GM23338 (cell line): ENCODE measurements at regions not wholly inside any gene's neighbourhood (a gene's known extent, or its start where the extent isn't known, plus 50 kb on each side); places are given as distances from the start of the nearest gene placed in this dataset.

ENCODE experiments used
- CREB1 ChIP-seq: fragments of 250-450 bp; sonication (Bioruptor Pico); IDR thresholded peaks from 2 replicates; pipeline ENCODE4 v1.5.0; 2020; ENCODE audit warnings: low read depth, mild to moderate bottlenecking, moderate library complexity
- EZH2 ChIP-seq: fragments of 200-600 bp; sonication (generic); IDR thresholded peaks from one replicate; pipeline ENCODE4 v1.8.0; 2017; ENCODE audit warnings: antibody characterized with exemption, mild to moderate bottlenecking, low read depth; ENCODE audit not compliant: unreplicated experiment
- JUNB ChIP-seq: IDR thresholded peaks from one replicate; pipeline ENCODE4 v1.6.1; 2016; ENCODE audit warnings: antibody characterized with exemption; ENCODE audit not compliant: unreplicated experiment
- POLR2AphosphoS5 ChIP-seq: IDR thresholded peaks from 2 replicates; pipeline ENCODE4 v1.6.1; 2016; ENCODE audit warnings: antibody characterized with exemption, low read depth
- TF ChIP-seq, protein P1 (sequence below), 2 experiments: fragments of 200-600 bp in 1 of 2; sonication (generic) in 1 of 2; conservative IDR thresholded peaks; 2 replicates each; pipeline versions ENCODE4 v1.5.1 to v1.6.1; 2016 to 2017; ENCODE audit warnings: antibody characterized with exemption in 2 of 2, low read depth in 2 of 2, mild to moderate bottlenecking in 2 of 2, moderate library complexity in 1 of 2
- TF ChIP-seq, protein P2 (sequence below): IDR thresholded peaks from one replicate; pipeline ENCODE4 v1.6.1; 2018; ENCODE audit warnings: antibody characterized with exemption; ENCODE audit not compliant: unreplicated experiment

DNA sequence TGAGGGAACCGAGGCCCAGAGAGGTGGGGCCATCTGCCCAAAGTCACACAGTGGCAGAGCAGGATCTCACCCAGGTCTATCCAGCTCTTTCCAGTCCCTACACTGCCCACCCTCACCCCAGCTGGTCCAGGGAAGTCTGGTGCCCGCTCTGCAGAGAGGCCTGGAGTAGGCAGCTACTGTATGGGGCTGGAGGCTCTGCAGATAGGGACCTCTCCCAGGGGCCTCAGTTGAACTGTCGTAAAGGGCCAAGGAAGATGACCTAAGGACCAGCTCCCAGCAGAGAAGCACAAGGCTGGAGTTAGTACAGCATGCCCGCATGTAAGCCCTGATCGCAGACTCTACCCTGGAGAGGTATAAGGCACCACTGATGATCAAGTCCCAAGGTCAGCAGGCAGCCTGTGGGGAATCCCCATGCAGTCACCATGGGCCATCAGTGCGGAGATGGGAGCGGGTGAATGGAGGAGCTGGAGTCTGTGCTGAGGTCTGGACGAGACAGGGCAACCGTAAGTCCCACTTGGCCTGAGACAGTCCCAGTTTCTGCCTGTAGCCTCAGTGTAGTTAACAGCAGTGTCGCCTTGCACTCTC, 320.2 kb downstream of the MATN1 start:
- TF ChIP-seq, protein P1, sequence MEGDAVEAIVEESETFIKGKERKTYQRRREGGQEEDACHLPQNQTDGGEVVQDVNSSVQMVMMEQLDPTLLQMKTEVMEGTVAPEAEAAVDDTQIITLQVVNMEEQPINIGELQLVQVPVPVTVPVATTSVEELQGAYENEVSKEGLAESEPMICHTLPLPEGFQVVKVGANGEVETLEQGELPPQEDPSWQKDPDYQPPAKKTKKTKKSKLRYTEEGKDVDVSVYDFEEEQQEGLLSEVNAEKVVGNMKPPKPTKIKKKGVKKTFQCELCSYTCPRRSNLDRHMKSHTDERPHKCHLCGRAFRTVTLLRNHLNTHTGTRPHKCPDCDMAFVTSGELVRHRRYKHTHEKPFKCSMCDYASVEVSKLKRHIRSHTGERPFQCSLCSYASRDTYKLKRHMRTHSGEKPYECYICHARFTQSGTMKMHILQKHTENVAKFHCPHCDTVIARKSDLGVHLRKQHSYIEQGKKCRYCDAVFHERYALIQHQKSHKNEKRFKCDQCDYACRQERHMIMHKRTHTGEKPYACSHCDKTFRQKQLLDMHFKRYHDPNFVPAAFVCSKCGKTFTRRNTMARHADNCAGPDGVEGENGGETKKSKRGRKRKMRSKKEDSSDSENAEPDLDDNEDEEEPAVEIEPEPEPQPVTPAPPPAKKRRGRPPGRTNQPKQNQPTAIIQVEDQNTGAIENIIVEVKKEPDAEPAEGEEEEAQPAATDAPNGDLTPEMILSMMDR (conservative IDR thresholded peaks at IDR 0.05; ENCODE audit: low read depth in 2 of 2): no peak
- TF ChIP-seq CREB1: no peak
- TF ChIP-seq, protein P2, sequence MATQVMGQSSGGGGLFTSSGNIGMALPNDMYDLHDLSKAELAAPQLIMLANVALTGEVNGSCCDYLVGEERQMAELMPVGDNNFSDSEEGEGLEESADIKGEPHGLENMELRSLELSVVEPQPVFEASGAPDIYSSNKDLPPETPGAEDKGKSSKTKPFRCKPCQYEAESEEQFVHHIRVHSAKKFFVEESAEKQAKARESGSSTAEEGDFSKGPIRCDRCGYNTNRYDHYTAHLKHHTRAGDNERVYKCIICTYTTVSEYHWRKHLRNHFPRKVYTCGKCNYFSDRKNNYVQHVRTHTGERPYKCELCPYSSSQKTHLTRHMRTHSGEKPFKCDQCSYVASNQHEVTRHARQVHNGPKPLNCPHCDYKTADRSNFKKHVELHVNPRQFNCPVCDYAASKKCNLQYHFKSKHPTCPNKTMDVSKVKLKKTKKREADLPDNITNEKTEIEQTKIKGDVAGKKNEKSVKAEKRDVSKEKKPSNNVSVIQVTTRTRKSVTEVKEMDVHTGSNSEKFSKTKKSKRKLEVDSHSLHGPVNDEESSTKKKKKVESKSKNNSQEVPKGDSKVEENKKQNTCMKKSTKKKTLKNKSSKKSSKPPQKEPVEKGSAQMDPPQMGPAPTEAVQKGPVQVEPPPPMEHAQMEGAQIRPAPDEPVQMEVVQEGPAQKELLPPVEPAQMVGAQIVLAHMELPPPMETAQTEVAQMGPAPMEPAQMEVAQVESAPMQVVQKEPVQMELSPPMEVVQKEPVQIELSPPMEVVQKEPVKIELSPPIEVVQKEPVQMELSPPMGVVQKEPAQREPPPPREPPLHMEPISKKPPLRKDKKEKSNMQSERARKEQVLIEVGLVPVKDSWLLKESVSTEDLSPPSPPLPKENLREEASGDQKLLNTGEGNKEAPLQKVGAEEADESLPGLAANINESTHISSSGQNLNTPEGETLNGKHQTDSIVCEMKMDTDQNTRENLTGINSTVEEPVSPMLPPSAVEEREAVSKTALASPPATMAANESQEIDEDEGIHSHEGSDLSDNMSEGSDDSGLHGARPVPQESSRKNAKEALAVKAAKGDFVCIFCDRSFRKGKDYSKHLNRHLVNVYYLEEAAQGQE: no peak
- TF ChIP-seq JUNB: no peak
- TF ChIP-seq EZH2: no peak
- no peak for TF ChIP-seq POLR2AphosphoS5
